ENCODE measurements at regions not wholly inside any gene's neighbourhood (a gene's known extent, or its start where the extent isn't known, plus 50 kb on each side); places are given as distances from the start of the nearest gene placed in this dataset.

DNA sequence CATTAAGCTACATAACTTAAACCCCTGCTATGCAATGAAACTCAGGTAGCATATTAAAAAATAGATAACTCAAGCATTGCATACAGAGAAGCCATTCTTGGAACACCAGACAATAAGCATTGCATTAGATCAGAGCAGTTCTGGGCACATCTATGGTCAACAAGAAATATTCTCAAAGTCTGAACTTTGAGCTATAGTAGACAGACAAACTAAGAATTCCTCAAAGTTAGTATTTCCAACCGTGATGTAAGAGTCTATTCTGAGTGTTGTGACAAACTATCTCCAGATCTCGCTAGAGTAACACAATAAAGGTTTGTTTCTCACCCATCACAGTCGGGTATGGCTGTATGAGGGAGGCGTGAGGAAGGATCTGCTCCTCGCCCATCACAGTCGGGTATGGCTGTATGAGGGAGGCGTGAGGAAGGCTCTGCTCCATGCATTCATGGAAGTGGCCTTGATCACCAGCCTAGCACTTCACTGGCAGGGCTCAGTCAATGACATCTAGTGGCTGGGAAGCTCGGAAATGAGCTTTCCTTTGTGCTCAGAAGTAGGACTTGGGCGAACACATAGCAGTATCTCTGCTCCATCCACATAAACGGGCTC lies 61.6 kb upstream of the ANKRD1 start:
- TF ChIP-seq, protein P1, sequence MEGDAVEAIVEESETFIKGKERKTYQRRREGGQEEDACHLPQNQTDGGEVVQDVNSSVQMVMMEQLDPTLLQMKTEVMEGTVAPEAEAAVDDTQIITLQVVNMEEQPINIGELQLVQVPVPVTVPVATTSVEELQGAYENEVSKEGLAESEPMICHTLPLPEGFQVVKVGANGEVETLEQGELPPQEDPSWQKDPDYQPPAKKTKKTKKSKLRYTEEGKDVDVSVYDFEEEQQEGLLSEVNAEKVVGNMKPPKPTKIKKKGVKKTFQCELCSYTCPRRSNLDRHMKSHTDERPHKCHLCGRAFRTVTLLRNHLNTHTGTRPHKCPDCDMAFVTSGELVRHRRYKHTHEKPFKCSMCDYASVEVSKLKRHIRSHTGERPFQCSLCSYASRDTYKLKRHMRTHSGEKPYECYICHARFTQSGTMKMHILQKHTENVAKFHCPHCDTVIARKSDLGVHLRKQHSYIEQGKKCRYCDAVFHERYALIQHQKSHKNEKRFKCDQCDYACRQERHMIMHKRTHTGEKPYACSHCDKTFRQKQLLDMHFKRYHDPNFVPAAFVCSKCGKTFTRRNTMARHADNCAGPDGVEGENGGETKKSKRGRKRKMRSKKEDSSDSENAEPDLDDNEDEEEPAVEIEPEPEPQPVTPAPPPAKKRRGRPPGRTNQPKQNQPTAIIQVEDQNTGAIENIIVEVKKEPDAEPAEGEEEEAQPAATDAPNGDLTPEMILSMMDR (IDR thresholded peaks at IDR 0.05; ENCODE audit: low read depth, low read length, missing input control): no peak
- no peak for TF ChIP-seq SP1 (IDR thresholded peaks at IDR 0.05)
- TF ChIP-seq YY1 (IDR thresholded peaks at IDR 0.05): no peak
- no peak for TF ChIP-seq RXRA (IDR thresholded peaks at IDR 0.05)
- TF ChIP-seq, protein P2, sequence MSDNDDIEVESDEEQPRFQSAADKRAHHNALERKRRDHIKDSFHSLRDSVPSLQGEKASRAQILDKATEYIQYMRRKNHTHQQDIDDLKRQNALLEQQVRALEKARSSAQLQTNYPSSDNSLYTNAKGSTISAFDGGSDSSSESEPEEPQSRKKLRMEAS (IDR thresholded peaks at IDR 0.05): no peak
- TF ChIP-seq JUND (IDR thresholded peaks at IDR 0.05): no peak
- no peak for TF ChIP-seq HNF4A (conservative IDR thresholded peaks at IDR 0.05)
- TF ChIP-seq, protein P3, sequence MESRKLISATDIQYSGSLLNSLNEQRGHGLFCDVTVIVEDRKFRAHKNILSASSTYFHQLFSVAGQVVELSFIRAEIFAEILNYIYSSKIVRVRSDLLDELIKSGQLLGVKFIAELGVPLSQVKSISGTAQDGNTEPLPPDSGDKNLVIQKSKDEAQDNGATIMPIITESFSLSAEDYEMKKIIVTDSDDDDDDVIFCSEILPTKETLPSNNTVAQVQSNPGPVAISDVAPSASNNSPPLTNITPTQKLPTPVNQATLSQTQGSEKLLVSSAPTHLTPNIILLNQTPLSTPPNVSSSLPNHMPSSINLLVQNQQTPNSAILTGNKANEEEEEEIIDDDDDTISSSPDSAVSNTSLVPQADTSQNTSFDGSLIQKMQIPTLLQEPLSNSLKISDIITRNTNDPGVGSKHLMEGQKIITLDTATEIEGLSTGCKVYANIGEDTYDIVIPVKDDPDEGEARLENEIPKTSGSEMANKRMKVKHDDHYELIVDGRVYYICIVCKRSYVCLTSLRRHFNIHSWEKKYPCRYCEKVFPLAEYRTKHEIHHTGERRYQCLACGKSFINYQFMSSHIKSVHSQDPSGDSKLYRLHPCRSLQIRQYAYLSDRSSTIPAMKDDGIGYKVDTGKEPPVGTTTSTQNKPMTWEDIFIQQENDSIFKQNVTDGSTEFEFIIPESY (IDR thresholded peaks at IDR 0.05): no peak
